ENCODE measurements at regions not wholly inside any gene's neighbourhood (a gene's known extent, or its start where the extent isn't known, plus 50 kb on each side); places are given as distances from the start of the nearest gene placed in this dataset.

DNA sequence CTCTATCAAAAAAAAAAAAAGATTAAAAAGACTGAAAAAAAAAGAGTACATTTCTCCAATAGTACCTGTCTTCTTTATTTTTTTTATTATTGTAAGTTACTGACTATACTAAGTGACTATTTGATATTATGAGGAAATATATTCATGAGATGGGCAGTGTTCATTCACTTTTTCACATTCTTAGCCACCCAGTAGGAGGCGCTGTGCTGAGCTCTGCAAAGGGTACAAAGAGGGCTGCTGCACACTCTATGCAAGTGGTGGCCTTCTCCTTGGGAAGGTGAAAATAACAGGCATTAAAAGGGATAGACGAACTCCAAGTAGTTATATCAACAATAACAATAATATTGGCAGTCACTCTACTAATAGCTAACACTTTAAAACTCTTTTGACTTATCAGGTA, 1034.9 kb upstream of the FANCL start:
- TF ChIP-seq CTCF (IDR thresholded peaks at IDR 0.05) (no peak), POLR2A (IDR thresholded peaks at IDR 0.05) (no peak), POLR2AphosphoS5 (IDR thresholded peaks at IDR 0.05) (no peak)
